HUES64 (cell line): ENCODE measurements at regions not wholly inside any gene's neighbourhood (a gene's known extent, or its start where the extent isn't known, plus 50 kb on each side); places are given as distances from the start of the nearest gene placed in this dataset.
"Not testable (repeated sequence)": the region's sequence is repeated elsewhere in the genome, so short reads cannot be mapped to it uniquely, and the experiment has no call there.

Experiments used
- H3K27ac ChIP-seq: 2 replicates; pipeline ENCODE4 v1.7.0; 2013; ENCODE audit warnings: low read depth, low read length, inconsistent platforms
- H3K27me3 ChIP-seq: 2 replicates; pipeline ENCODE4 v1.6.1; 2013; ENCODE audit warnings: mild to moderate bottlenecking, low read length; ENCODE audit not compliant: insufficient read depth
- H3K36me3 ChIP-seq: 2 replicates; pipeline ENCODE4 v1.6.1; 2013; ENCODE audit warnings: mild to moderate bottlenecking, low read length; ENCODE audit not compliant: insufficient read depth
- H3K4me1 ChIP-seq: 2 replicates; pipeline ENCODE4 v1.6.1; 2013; ENCODE audit warnings: mild to moderate bottlenecking, low read length, moderate library complexity; ENCODE audit not compliant: insufficient read depth
- H3K4me3 ChIP-seq: 2 replicates; pipeline ENCODE4 v1.5.1; 2013; ENCODE audit warnings: mild to moderate bottlenecking, low read length, moderate library complexity
- H3K9ac ChIP-seq: 2 replicates; pipeline ENCODE4 v1.6.1; 2013; ENCODE audit warnings: mild to moderate bottlenecking, low read depth, low read length
- H3K9me3 ChIP-seq: 2 replicates; pipeline ENCODE4 v1.6.1; 2013; ENCODE audit warnings: low read depth, low read length; ENCODE audit not compliant: insufficient read depth
- whole genome bisulfite sequencing: fragments of 150-250, 120-280 bp; methylation state at CpG from one replicate; pipeline ENCODE4 v1.1.7; 2013; ENCODE audit warnings: missing lambda C conversion rate; 5-methylcytosine and 5-hydroxymethylcytosine counted together

- H3K4me1 ChIP-seq: no peaks in the 10 kb centered on the region
- H3K9me3 ChIP-seq: peaks cover 35% of the 10 kb centered on the region
- H3K36me3 ChIP-seq: no peaks in the 10 kb centered on the region
- no peak overlapping the region for H3K27ac ChIP-seq
- H3K9ac ChIP-seq: no peak overlapping the region
- 91% methylated on average over 15 of the region's 15 CpGs for WGBS
- no peaks in the 10 kb centered on the region for H3K27me3 ChIP-seq
- no peak overlapping the region for H3K4me3 ChIP-seq
These were observed 88.3 kb upstream of the MYLIP start for GRCh38 chr6:16040628-16040974.

- H3K4me3 ChIP-seq, H3K9ac ChIP-seq, H3K27me3 ChIP-seq, H3K36me3 ChIP-seq, H3K27ac ChIP-seq, H3K4me1 ChIP-seq: not testable (repeated sequence)
- 96% methylated on average over 17 of the region's 17 CpGs for WGBS
- peaks cover 35% of the 10 kb centered on the region for H3K9me3 ChIP-seq
These were observed 88.8 kb upstream of the MYLIP start for GRCh38 chr6:16039892-16040627.

- Histone ChIP-seq H3K36me3 (no peaks in the 10 kb centered on the region), H3K9ac (no peak overlapping the region), H3K27ac (no peak overlapping the region), H3K9me3 (peaks cover 38% of the 10 kb centered on the region), H3K27me3 (no peaks in the 10 kb centered on the region), H3K4me1 (no peaks in the 10 kb centered on the region), H3K4me3 (no peak overlapping the region)
- WGBS: 80% methylated on average over 1 of the region's 2 CpGs
These were observed 89.9 kb upstream of the MYLIP start for GRCh38 chr6:16038938-16039337.

- Histone ChIP-seq H3K9me3 (peaks cover 44% of the 10 kb centered on the region), H3K4me1 (no peaks in the 10 kb centered on the region), H3K4me3 (no peak overlapping the region), H3K27ac (no peak overlapping the region), H3K36me3 (no peaks in the 10 kb centered on the region), H3K27me3 (no peaks in the 10 kb centered on the region), H3K9ac (no peak overlapping the region)
- 94% methylated on average over 4 of the region's 4 CpGs for WGBS
These were observed 93.3 kb upstream of the MYLIP start for GRCh38 chr6:16035488-16036080.

GRCh38 chr6:16033214-16033613 is 95.7 kb upstream of the MYLIP start:
- 78% methylated on average over 2 of the region's 3 CpGs for WGBS
- Histone ChIP-seq H3K9me3 (peaks cover 28% of the 10 kb centered on the region), H3K36me3 (no peaks in the 10 kb centered on the region), H3K4me1 (no peaks in the 10 kb centered on the region), H3K9ac (no peak overlapping the region), H3K27ac (no peak overlapping the region), H3K4me3 (no peak overlapping the region), H3K27me3 (no peaks in the 10 kb centered on the region)

- Histone ChIP-seq H3K9me3 (peaks cover 28% of the 10 kb centered on the region), H3K4me3 (no peak overlapping the region), H3K27ac (no peak overlapping the region), H3K4me1 (no peaks in the 10 kb centered on the region), H3K9ac (no peak overlapping the region), H3K36me3 (no peaks in the 10 kb centered on the region), H3K27me3 (no peaks in the 10 kb centered on the region)
- 92% methylated on average over 6 of the region's 6 CpGs for WGBS
These were observed 97.5 kb upstream of the MYLIP start for GRCh38 chr6:16031278-16031981.

- no peaks in the 10 kb centered on the region for H3K27me3 ChIP-seq
- 89% methylated on average over 2 of the region's 3 CpGs for WGBS
- H3K4me3 ChIP-seq: no peak overlapping the region
- H3K9ac ChIP-seq: no peak overlapping the region
- H3K9me3 ChIP-seq: peaks cover 25% of the 10 kb centered on the region
- H3K36me3 ChIP-seq: no peaks in the 10 kb centered on the region
- H3K4me1 ChIP-seq: no peaks in the 10 kb centered on the region
- H3K27ac ChIP-seq: no peak overlapping the region
These were observed 99.9 kb upstream of the MYLIP start for GRCh38 chr6:16028966-16029365.

- Histone ChIP-seq H3K9me3 (peaks cover 6% of the 10 kb centered on the region; the same call in 1 of the 2 replicates), H3K4me1 (no peaks in the 10 kb centered on the region), H3K9ac (no peak overlapping the region), H3K4me3 (no peak overlapping the region), H3K27me3 (no peaks in the 10 kb centered on the region), H3K36me3 (no peaks in the 10 kb centered on the region), H3K27ac (no peak overlapping the region)
- WGBS: 97% methylated on average over 3 of the region's 3 CpGs
These were observed 108.6 kb upstream of the MYLIP start for GRCh38 chr6:16020259-16020658.

GRCh38 chr6:16019462-16019861 is 109.4 kb upstream of the MYLIP start:
- Histone ChIP-seq H3K27me3 (no peaks in the 10 kb centered on the region), H3K36me3 (no peaks in the 10 kb centered on the region), H3K9ac (no peak overlapping the region), H3K27ac (no peak overlapping the region), H3K9me3 (peaks cover 6% of the 10 kb centered on the region; the same call in 1 of the 2 replicates), H3K4me1 (no peaks in the 10 kb centered on the region), H3K4me3 (no peak overlapping the region)
- WGBS: 94% methylated on average over 3 of the region's 3 CpGs

GRCh38 chr6:16018626-16019025 is 110.3 kb upstream of the MYLIP start:
- Histone ChIP-seq H3K27ac (no peak overlapping the region), H3K4me3 (no peak overlapping the region), H3K9ac (no peak overlapping the region), H3K27me3 (no peaks in the 10 kb centered on the region), H3K4me1 (no peaks in the 10 kb centered on the region), H3K9me3 (peaks cover 6% of the 10 kb centered on the region; the same call in 1 of the 2 replicates), H3K36me3 (no peaks in the 10 kb centered on the region)
- WGBS: 94% methylated on average over 4 of the region's 4 CpGs

- not testable (repeated sequence) for H3K9ac ChIP-seq, H3K9me3 ChIP-seq, H3K4me1 ChIP-seq, H3K27ac ChIP-seq, H3K36me3 ChIP-seq, H3K4me3 ChIP-seq, H3K27me3 ChIP-seq
- WGBS: no CpG with 5 or more reads among the region's 3 CpGs
These were observed 114.6 kb upstream of the MYLIP start for GRCh38 chr6:16014325-16014724.
